Thoracic aorta (tissue), 2 donors: ENCODE measurements at regions not wholly inside any gene's neighbourhood (a gene's known extent, or its start where the extent isn't known, plus 50 kb on each side); places are given as distances from the start of the nearest gene placed in this dataset.

Experiments used
- ATAC-seq: fragments of 150-250 bp; one replicate; pipeline ENCODE4 v1.8.0; 2017; ENCODE audit warnings: low read depth; ENCODE audit not compliant: insufficient number of reproducible peaks, low FRiP score
- DNase-seq: peaks from one replicate; pipeline ENCODE4 v3.0.0-alpha.2; 2020; ENCODE audit warnings: low spot score
- H3K27ac ChIP-seq, 2 donors: fragments of 200-600 bp; sonication (generic); 1 replicate in 1 of 2; 2 replicates in 1 of 2; pipeline ENCODE4 v1.5.1; 2016; ENCODE audit warnings: mild to moderate bottlenecking in 2 of 2, moderate library complexity in 2 of 2
- H3K27me3 ChIP-seq: fragments of 200-600 bp; sonication (generic); replicated peaks from 2 replicates; pipeline ENCODE4 v1.6.0; 2016; ENCODE audit warnings: mild to moderate bottlenecking; ENCODE audit not compliant: insufficient read depth
- H3K36me3 ChIP-seq: fragments of 200-600 bp; sonication (generic); one replicate; pipeline ENCODE4 v1.5.1; 2016
- H3K4me1 ChIP-seq, 2 donors: fragments of 200-600 bp; sonication (generic); 1 replicate in 1 of 2; 2 replicates in 1 of 2; pipeline versions ENCODE4 v1.5.1 to v1.6.0; 2016; ENCODE audit warnings: low read depth in 2 of 2, mild to moderate bottlenecking in 1 of 2; ENCODE audit not compliant: control insufficient read depth in 1 of 2
- H3K4me3 ChIP-seq: fragments of 200-600 bp; sonication (generic); 2 replicates; pipeline ENCODE4 v1.5.1; 2016; ENCODE audit warnings: mild to moderate bottlenecking
- H3K9me3 ChIP-seq: fragments of 200-600 bp; sonication (generic); 2 replicates; pipeline ENCODE4 v1.5.1; 2016
- CTCF ChIP-seq: fragments of 200-600 bp; sonication (generic); IDR thresholded peaks from one replicate; pipeline ENCODE4 v1.5.1; 2019; ENCODE audit warnings: antibody characterized with exemption

GRCh38 chr6:95231416-95231815, 345.9 kb upstream of the MANEA start:
- H3K4me1 ChIP-seq = no peaks in the 10 kb centered on the region
- H3K27me3 ChIP-seq = no peaks in the 10 kb centered on the region
- DNase-seq = no peak
- no peak overlapping the region for H3K27ac ChIP-seq
- no peaks in the 10 kb centered on the region for H3K36me3 ChIP-seq
- TF ChIP-seq CTCF = no peak
- H3K4me3 ChIP-seq = no peak overlapping the region
- H3K9me3 ChIP-seq = no peaks in the 10 kb centered on the region
- no peak for ATAC-seq

GRCh38 chr6:95232446-95232845, 344.9 kb upstream of the MANEA start:
- no peak for TF ChIP-seq CTCF
- no peak overlapping the region for H3K4me3 ChIP-seq
- no peak overlapping the region for H3K27ac ChIP-seq
- H3K36me3 ChIP-seq = no peaks in the 10 kb centered on the region
- no peaks in the 10 kb centered on the region for H3K4me1 ChIP-seq
- ATAC-seq (no peak), DNase-seq (no peak)
- no peaks in the 10 kb centered on the region for H3K9me3 ChIP-seq
- H3K27me3 ChIP-seq = no peaks in the 10 kb centered on the region

- Histone ChIP-seq H3K4me3 (no peak overlapping the region), H3K36me3 (no peaks in the 10 kb centered on the region), H3K4me1 (no peaks in the 10 kb centered on the region), H3K27ac (no peak overlapping the region), H3K9me3 (no peaks in the 10 kb centered on the region), H3K27me3 (no peaks in the 10 kb centered on the region)
- ATAC-seq (no peak), DNase-seq (no peak)
- TF ChIP-seq CTCF = no peak
Observed at GRCh38 chr6:95233879-95234278, 343.5 kb upstream of the MANEA start.

- H3K27me3 ChIP-seq = no peaks in the 10 kb centered on the region
- ATAC-seq = no peak
Observed at GRCh38 chr6:95240514-95240913, 336.8 kb upstream of the MANEA start.

GRCh38 chr6:95242560-95242959, 334.8 kb upstream of the MANEA start:
- ATAC-seq = no peak
- DNase-seq = no peak
- Histone ChIP-seq H3K27ac (no peak overlapping the region), H3K4me1 (no peaks in the 10 kb centered on the region), H3K9me3 (no peaks in the 10 kb centered on the region), H3K4me3 (no peak overlapping the region), H3K36me3 (no peaks in the 10 kb centered on the region), H3K27me3 (no peaks in the 10 kb centered on the region)
- TF ChIP-seq CTCF = no peak

More at GRCh38 chr6:95240514-95240913, 336.8 kb upstream of the MANEA start:
- no peaks in the 10 kb centered on the region for H3K9me3 ChIP-seq
- TF ChIP-seq CTCF = no peak
- no peak for DNase-seq
- no peaks in the 10 kb centered on the region for H3K36me3 ChIP-seq
- no peaks in the 10 kb centered on the region for H3K4me1 ChIP-seq
- no peak overlapping the region for H3K4me3 ChIP-seq
- H3K27ac ChIP-seq = no peak overlapping the region
